ENCODE measurements at regions not wholly inside any gene's neighbourhood (a gene's known extent, or its start where the extent isn't known, plus 50 kb on each side); places are given as distances from the start of the nearest gene placed in this dataset.
"Not testable (repeated sequence)": the region's sequence is repeated elsewhere in the genome, so short reads cannot be mapped to it uniquely, and the experiment has no call there.

DNA sequence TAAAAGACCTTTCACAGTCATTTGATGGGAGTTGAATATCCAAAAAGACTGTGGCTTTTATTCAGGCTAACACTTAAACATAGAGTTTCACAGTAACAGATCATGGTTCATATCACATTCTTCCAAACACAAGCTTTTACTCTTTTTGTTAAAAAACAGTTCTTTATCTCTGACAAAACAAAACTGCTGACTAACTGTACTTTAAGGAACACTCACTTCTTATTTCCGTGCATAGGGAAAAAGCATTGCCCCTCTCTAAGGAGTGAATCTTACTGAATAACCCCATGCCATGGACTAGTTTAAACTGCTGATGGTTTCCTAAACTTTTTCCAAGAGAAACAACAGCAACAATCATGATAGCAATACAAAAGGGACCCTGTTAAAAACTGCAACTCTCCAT lies 297.0 kb upstream of the INTU start:
- H3K27me3 Mint-ChIP-seq (ENCODE audit: low read depth): no peaks in the 10 kb centered on the region

DNA sequence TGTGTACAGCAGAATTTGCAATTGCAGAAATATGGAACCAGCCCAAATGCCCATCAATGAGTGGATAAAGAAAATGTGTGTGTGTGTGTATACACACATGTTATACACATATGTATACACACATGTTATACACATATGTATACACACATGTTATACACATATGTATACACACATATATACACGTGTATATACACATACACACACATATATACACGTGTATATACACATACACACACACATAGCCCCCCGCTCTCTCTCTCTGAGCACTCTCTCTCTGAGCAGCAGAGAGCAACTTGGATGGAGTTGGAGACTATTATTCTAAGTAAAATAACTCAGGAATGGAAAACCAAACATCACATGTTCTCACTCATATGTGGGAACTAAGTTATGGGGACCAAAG lies 289.6 kb upstream of the INTU start:
- peaks cover 13% of the 10 kb centered on the region for H3K9me3 Mint-ChIP-seq
- H3K27me3 Mint-ChIP-seq (ENCODE audit: low read depth); H3K4me1 Mint-ChIP-seq (ENCODE audit: low read depth); DNase-seq; ATAC-seq; H3K36me3 Mint-ChIP-seq (ENCODE audit: insufficient read depth); H3K4me3 Mint-ChIP-seq: not testable (repeated sequence)

More for the DNA sequence above, 297.0 kb upstream of the INTU start:
- Mint-ChIP-seq H3K4me3 (no peak overlapping the region), H3K4me1 (ENCODE audit: low read depth) (no peaks in the 10 kb centered on the region), H3K9me3 (peaks cover 7% of the 10 kb centered on the region), H3K36me3 (ENCODE audit: insufficient read depth) (no peaks in the 10 kb centered on the region)
- DNase-seq (no peak), ATAC-seq (no peak)

DNA sequence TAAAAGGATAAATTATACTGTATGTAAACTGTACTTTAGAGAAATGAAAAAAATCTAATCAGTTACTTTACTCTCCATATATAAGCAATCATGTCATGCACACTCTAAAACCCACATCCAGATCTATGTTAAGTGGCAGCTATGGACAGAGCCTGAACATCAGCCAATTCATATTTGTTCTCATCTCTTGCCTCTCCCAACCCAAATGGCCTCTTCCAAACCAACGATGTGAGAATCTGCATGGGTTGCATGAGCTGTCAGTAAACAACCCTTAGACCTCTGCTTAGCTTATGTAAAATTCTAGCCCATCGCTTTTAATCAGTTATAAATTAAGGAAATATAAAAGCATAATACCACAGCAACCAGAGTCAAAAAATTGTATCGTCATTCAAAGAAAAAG lies 288.7 kb upstream of the INTU start:
- H3K9me3 Mint-ChIP-seq: peaks cover 9% of the 10 kb centered on the region

DNA sequence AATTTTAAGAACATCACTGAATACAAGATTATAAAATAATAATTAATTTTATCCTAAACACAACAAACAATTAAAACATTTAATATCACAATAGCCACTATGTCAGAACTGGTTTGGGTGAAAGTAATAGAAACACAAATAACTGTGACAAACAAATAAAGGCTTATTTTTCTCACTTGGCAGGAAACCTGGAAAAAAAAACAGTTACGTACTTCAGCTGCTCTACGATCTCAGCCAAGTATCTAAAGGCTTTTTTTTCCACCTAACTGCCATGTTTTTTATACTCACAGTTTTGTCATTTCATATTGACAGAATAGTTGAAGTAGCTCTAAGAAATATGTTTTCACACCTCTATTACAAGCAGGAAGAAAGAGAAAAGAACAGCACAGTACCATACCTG lies 284.8 kb upstream of the INTU start:
- H3K4me3 Mint-ChIP-seq: no peak overlapping the region
- H3K36me3 Mint-ChIP-seq (ENCODE audit: insufficient read depth): no peaks in the 10 kb centered on the region
- H3K27me3 Mint-ChIP-seq (ENCODE audit: low read depth): no peaks in the 10 kb centered on the region
- H3K4me1 Mint-ChIP-seq (ENCODE audit: low read depth): no peaks in the 10 kb centered on the region
- ATAC-seq: no peak
- H3K9me3 Mint-ChIP-seq: peaks cover 12% of the 10 kb centered on the region
- no peak for DNase-seq

More for the DNA sequence above, 288.7 kb upstream of the INTU start:
- DNase-seq (no peak), ATAC-seq (no peak)
- no peaks in the 10 kb centered on the region for H3K36me3 Mint-ChIP-seq (ENCODE audit: insufficient read depth)
- H3K4me1 Mint-ChIP-seq (ENCODE audit: low read depth): no peaks in the 10 kb centered on the region
- H3K4me3 Mint-ChIP-seq: no peak overlapping the region
- no peaks in the 10 kb centered on the region for H3K27me3 Mint-ChIP-seq (ENCODE audit: low read depth)

DNA sequence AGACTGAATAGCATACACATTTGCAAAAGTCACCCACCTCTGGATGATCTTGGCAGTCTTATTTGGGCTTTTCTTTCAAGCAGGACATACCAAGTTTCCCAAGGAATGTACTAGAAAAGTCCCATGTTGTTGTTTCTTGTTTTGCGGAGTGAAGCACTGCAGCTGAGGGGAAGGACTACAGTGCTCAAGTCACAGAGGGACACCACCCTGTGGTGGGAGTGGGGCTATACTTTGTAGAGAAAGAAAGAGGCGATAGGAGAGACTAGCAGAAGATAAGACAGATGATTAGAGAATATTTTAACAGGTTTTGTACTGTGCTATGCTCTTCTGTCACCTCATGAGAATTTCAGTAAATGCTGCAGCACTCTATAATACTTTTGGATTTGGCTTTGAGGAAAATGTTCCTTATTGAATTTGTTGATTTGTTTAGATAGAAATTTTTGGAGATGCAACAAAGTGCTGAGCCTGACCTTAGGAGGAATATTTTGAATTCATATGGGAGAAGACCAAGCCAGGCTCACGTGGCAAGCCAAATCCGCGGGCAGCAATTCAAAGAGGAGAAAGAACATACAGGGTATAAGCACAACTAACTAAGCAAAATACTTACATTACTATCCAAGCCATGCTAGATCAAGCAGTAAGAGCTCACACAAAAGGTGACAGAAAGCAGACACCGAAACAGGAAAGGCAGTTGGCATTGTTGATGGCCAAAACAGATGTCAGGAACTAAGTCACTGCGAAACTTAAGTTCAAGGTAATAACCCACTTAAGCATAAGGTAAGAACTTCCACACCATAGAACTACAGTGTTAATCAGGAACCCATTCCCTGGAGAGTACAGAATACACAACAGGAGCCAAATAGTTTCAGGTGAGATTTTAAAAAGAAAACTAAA lies 280.3 kb upstream of the INTU start:
- DNase-seq (no peak), ATAC-seq (no peak)
- H3K4me1 Mint-ChIP-seq (ENCODE audit: low read depth): no peaks in the 10 kb centered on the region
- no peaks in the 10 kb centered on the region for H3K36me3 Mint-ChIP-seq (ENCODE audit: insufficient read depth)
- H3K4me3 Mint-ChIP-seq: no peak overlapping the region
- H3K9me3 Mint-ChIP-seq: peaks cover 16% of the 10 kb centered on the region
- no peaks in the 10 kb centered on the region for H3K27me3 Mint-ChIP-seq (ENCODE audit: low read depth)

DNA sequence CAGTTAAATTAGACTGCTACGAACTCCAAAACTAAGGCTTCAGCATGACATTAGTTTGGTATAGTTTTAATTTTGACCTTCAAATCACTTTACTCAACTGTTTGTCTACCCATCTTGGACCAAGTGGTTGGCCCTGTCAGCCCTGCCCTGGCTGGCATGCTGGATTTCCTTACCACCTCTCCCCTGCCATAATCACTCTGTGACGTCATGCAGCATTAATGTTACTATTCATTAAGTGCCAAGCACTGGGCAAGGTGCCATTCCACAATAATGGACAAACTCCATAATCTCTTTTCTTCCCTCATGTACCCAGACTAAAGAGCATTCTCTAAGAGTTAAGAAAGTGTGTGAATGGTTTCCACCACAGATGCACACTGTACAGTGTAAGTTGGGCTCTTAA lies 277.0 kb upstream of the INTU start:
- no peaks in the 10 kb centered on the region for H3K27me3 Mint-ChIP-seq (ENCODE audit: low read depth)
- ATAC-seq (no peak), DNase-seq (no peak)
- no peaks in the 10 kb centered on the region for H3K36me3 Mint-ChIP-seq (ENCODE audit: insufficient read depth)
- H3K9me3 Mint-ChIP-seq: peaks cover 11% of the 10 kb centered on the region
- no peak overlapping the region for H3K4me3 Mint-ChIP-seq
- H3K4me1 Mint-ChIP-seq (ENCODE audit: low read depth): no peaks in the 10 kb centered on the region

DNA sequence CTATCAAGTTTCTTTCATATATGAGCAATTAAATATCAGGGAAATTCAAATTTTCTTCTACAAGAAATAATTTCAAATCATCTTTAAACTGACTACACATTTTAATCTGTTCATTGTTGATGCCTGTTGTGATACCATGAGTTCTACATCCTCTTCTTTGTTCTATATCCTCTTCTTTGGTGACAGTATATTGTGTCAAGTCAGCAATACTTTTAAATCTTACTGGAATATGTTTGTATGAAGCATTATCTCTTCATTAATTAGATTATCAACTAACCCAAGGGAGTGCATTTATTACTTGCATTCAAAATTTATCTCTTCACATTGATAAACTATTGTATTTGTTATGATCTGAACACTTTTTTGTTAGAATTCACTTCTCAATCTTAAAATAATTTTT lies 275.0 kb upstream of the INTU start:
- DNase-seq: no peak
- no peak for ATAC-seq
- Mint-ChIP-seq H3K9me3 (peaks cover 10% of the 10 kb centered on the region), H3K4me3 (no peak overlapping the region), H3K27me3 (ENCODE audit: low read depth) (no peaks in the 10 kb centered on the region), H3K36me3 (ENCODE audit: insufficient read depth) (no peaks in the 10 kb centered on the region), H3K4me1 (ENCODE audit: low read depth) (no peaks in the 10 kb centered on the region)

DNA sequence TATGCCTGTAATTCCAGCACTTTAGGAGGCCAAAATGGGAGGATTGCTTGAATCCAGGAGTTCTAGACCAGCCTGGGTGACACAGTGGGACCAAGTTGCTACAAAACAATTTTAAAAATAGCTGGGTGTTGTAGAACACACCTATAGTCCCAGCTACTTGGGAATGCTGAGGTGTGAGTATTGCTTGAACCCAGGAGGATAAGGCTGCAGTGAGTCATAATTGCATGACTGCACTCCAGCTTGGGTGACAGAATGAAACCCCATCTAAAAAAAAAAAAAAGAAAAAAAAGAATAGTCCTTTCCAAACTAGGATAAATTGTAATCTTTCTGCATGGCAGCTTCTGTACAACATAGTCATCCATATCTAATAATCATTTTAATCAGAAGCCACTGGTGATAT lies 270.1 kb upstream of the INTU start:
- no peak overlapping the region for H3K4me3 Mint-ChIP-seq
- peaks cover 3% of the 10 kb centered on the region for H3K9me3 Mint-ChIP-seq
- H3K4me1 Mint-ChIP-seq (ENCODE audit: low read depth): no peaks in the 10 kb centered on the region
- no peaks in the 10 kb centered on the region for H3K27me3 Mint-ChIP-seq (ENCODE audit: low read depth)
- ATAC-seq (no peak), DNase-seq (no peak)
- H3K36me3 Mint-ChIP-seq (ENCODE audit: insufficient read depth): no peaks in the 10 kb centered on the region

DNA sequence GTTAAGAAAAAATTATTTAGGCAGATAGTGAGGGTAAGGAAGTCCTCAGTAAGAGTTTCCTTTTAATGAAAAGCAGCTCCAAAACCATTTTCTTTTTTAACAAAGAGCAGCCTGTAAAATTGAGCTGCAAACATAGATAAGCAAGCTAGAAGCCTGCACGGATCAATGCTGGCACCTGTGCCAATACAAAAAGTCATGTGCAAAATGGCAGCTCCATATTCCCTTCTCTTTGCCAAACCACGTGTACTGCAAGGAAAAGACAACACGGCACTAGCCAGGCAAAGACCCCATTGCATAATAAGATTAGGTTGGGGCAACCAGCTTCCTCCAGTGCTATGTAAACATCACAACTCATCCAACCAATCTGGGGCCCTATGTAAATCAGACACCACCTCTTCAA lies 268.4 kb upstream of the INTU start:
- Mint-ChIP-seq H3K4me1 (ENCODE audit: low read depth) (no peaks in the 10 kb centered on the region), H3K4me3 (no peak overlapping the region), H3K27me3 (ENCODE audit: low read depth) (no peaks in the 10 kb centered on the region), H3K36me3 (ENCODE audit: insufficient read depth) (no peaks in the 10 kb centered on the region), H3K9me3 (peaks cover 3% of the 10 kb centered on the region)
- DNase-seq (no peak), ATAC-seq (no peak)

DNA sequence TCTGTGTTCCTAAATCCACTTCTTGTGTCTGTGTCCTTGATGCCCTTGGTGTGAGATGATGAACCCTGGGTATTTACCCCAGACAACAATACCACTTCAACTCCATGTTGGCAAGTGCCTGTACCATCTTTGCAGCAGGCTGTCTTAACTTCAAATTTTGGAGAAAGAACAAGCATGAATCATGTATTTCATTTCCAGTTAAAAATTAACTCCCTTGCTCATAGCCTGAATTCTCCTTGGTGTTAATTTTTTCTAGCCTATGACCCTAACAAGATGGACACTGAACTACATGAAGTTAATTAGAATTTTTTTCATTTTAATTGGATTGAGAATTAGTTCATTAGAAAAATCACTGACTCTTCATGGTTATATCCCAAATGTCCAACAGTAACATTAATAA lies 267.8 kb upstream of the INTU start:
- H3K27me3 Mint-ChIP-seq (ENCODE audit: low read depth): no peaks in the 10 kb centered on the region
- H3K9me3 Mint-ChIP-seq: peaks cover 3% of the 10 kb centered on the region
- no peak for DNase-seq
- ATAC-seq: no peak
- H3K36me3 Mint-ChIP-seq (ENCODE audit: insufficient read depth): no peaks in the 10 kb centered on the region
- no peak overlapping the region for H3K4me3 Mint-ChIP-seq
- no peaks in the 10 kb centered on the region for H3K4me1 Mint-ChIP-seq (ENCODE audit: low read depth)

DNA sequence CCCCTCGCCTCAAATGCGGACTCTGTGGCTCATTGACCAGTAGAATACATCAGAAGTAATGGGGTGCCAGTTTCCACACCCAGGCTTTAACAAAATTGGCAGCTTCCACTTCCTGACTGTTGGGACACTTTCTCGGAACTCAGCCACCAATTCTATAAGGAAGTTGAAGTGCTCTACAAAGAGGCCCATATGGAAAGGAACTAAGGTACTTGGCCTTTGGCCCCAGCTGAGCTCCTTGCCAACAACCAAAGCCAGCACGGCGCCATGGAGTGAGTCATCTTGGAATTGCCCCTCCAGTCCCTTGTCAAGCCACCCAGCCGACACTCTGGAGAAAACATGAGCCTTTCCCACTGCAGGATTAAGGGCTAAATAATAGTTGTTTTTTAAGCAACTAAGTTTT lies 262.2 kb upstream of the INTU start:
- Mint-ChIP-seq H3K36me3 (ENCODE audit: insufficient read depth) (no peaks in the 10 kb centered on the region), H3K4me3 (no peak overlapping the region), H3K4me1 (ENCODE audit: low read depth) (no peaks in the 10 kb centered on the region), H3K9me3 (peaks cover 3% of the 10 kb centered on the region), H3K27me3 (ENCODE audit: low read depth) (no peaks in the 10 kb centered on the region)
- DNase-seq (no peak), ATAC-seq (no peak)

DNA sequence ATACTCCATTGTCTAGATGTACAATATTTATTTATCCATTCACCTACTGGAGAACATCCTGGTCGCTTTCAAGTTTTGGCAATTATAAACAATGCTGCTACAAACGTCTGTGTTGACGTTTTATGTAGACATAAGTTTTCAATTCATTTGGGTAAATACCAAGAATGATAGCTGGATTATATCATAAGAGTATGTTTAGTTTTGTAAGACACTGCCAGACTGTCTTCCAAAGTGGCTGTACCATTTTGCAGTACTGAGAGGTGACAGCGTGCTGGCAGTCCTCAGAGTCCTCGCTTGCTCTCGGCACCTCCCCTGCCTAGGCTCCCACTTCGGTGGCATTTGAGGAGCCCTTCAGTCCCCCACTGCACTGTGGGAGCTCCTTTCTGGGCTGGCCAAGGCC lies 253.3 kb upstream of the INTU start:
- no peaks in the 10 kb centered on the region for H3K4me1 Mint-ChIP-seq (ENCODE audit: low read depth)
- no peaks in the 10 kb centered on the region for H3K36me3 Mint-ChIP-seq (ENCODE audit: insufficient read depth)
- DNase-seq (no peak), ATAC-seq (no peak)
- H3K9me3 Mint-ChIP-seq: no peaks in the 10 kb centered on the region
- H3K27me3 Mint-ChIP-seq (ENCODE audit: low read depth): no peaks in the 10 kb centered on the region
- H3K4me3 Mint-ChIP-seq: no peak overlapping the region

DNA sequence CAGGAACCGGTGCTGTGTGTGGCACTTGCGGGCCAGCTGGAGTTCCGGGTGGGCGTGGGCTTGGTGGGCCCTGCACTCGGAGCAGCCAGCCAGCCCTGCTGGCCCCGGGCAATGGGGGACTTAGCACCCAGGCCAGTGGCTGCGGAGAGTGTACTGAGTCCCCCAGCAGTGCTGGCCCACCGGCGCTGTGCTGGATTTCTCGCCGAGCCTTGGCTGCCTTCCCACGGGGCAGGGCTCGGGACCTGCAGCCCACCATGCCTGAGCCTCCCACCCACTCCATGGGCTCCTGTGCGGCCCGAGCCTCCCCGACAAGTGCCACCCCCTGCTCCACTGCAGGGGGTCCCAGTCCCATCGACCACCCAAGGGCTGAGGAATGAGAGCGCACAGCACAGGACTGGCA lies 252.8 kb upstream of the INTU start:
- not testable (repeated sequence) for H3K4me3 Mint-ChIP-seq; H3K36me3 Mint-ChIP-seq (ENCODE audit: insufficient read depth); ATAC-seq; H3K9me3 Mint-ChIP-seq; H3K27me3 Mint-ChIP-seq (ENCODE audit: low read depth); DNase-seq; H3K4me1 Mint-ChIP-seq (ENCODE audit: low read depth)

DNA sequence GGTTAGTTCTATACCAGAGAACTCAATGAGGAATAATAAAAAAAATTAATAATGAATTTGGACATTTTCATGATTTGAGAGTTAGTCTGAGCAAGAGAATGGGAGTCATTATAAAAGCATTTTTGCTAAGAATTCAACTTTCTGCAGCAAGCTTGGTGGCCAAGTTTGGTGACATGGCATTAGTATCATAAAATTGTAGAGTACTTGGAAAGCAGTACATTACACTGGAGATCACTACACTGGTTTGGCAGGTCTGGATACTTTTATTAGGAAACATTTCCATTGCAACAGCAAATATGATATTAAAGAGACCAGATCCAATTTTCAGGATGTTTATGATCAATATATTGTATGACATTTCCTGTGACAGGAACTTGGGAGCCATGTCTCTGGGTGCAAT lies 249.1 kb upstream of the INTU start:
- Mint-ChIP-seq H3K4me1 (ENCODE audit: low read depth) (no peaks in the 10 kb centered on the region), H3K36me3 (ENCODE audit: insufficient read depth) (no peaks in the 10 kb centered on the region), H3K27me3 (ENCODE audit: low read depth) (no peaks in the 10 kb centered on the region), H3K9me3 (no peaks in the 10 kb centered on the region), H3K4me3 (no peak overlapping the region)
- ATAC-seq (no peak), DNase-seq (no peak)

DNA sequence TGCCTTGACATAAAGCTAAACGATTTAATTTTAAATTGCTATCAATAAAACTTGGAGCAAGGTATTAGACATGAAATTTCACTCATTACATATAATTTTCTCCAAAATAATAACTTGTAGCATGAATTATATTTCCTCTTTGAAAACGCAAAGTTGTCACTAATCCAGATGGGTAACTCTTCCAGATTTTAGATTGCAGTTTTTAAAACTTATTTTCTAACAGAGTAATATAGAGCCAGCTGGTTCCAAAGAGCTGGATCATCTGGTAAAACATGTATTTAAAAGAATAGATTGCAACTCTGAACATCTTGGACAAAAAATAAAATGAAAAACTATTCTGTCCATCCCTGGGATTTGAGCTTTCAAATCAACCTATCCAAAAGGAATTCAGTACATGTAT lies 238.2 kb upstream of the INTU start:
- no peaks in the 10 kb centered on the region for H3K36me3 Mint-ChIP-seq (ENCODE audit: insufficient read depth)
- ATAC-seq: no peak
- no peak overlapping the region for H3K4me3 Mint-ChIP-seq
- no peaks in the 10 kb centered on the region for H3K27me3 Mint-ChIP-seq (ENCODE audit: low read depth)
- no peaks in the 10 kb centered on the region for H3K9me3 Mint-ChIP-seq
- DNase-seq: no peak
- H3K4me1 Mint-ChIP-seq (ENCODE audit: low read depth): no peaks in the 10 kb centered on the region
